ENCODE measurements at regions not wholly inside any gene's neighbourhood (a gene's known extent, or its start where the extent isn't known, plus 50 kb on each side); places are given as distances from the start of the nearest gene placed in this dataset.

GRCh38 chr7:4550117-4550516, 132.0 kb upstream of the FOXK1 start:
- TF ChIP-seq CTCF (conservative IDR thresholded peaks at IDR 0.05; ENCODE audit: low read length) (no peak), EZH2phosphoT487 (IDR thresholded peaks at IDR 0.05; ENCODE audit: borderline replicate concordance) (no peak)

Measured in Loucy (cell line).